HEK293 (cell line): ENCODE measurements at regions not wholly inside any gene's neighbourhood (a gene's known extent, or its start where the extent isn't known, plus 50 kb on each side); places are given as distances from the start of the nearest gene placed in this dataset.

Experiments
- CTCF ChIA-PET: fragments of 350-600 bp; formaldehyde crosslinking; extraction: SDS; loops from one replicate; lab custom pipeline; 2021; ENCODE audit warnings: antibody characterized with exemption; lab: Yijun Ruan, JAX
- POLR2A ChIA-PET: fragments of 300-600 bp; formaldehyde crosslinking; extraction: SDS; loops from one replicate; lab custom pipeline; 2020; ENCODE audit warnings: antibody characterized with exemption, inconsistent platforms; lab: Yijun Ruan, JAX
- H3K27ac ChIP-seq: fragments of 200-500 bp; sonication (Bioruptor generic); 2 replicates; pipeline ENCODE4 v1.5.1; 2014; ENCODE audit warnings: low read depth, low read length, control low read depth, inconsistent platforms; ENCODE audit errors: extremely low read depth
- H3K36me3 ChIP-seq, 2 experiments: fragments of 200-500 bp in 1 of 2; sonication (Bioruptor generic) in 1 of 2; 1 replicate in 1 of 2; 2 replicates in 1 of 2; pipeline ENCODE4 v1.5.1; 2014 to 2017; ENCODE audit warnings: inconsistent platforms in 2 of 2, low read length in 2 of 2; ENCODE audit not compliant: control insufficient read depth in 2 of 2, insufficient read depth in 1 of 2
- H3K4me1 ChIP-seq: fragments of 200-500 bp; sonication (Bioruptor generic); 2 replicates; pipeline ENCODE4 v1.5.1; 2014; ENCODE audit warnings: mild to moderate bottlenecking, low read length, inconsistent platforms; ENCODE audit not compliant: control insufficient read depth, insufficient read depth
- H3K4me3 ChIP-seq: 2 replicates; pipeline ENCODE4 v1.5.1; 2011; ENCODE audit warnings: low read depth, mild to moderate bottlenecking, control low read depth, low read length, moderate library complexity
- H3K9me3 ChIP-seq: fragments of 200-500 bp; sonication (Bioruptor generic); 2 replicates; pipeline ENCODE4 v1.5.1; 2014; ENCODE audit warnings: low read depth, low read length, inconsistent platforms; ENCODE audit not compliant: control insufficient read depth, insufficient read depth
- ATF2 ChIP-seq: fragments of 450-650 bp; formaldehyde crosslinking; IDR thresholded peaks from 2 replicates; pipeline ENCODE4 v1.5.1; 2016; ENCODE audit warnings: missing biosample characterization, missing genetic modification characterization, low read depth
- KLF9 ChIP-seq: fragments of 450-650 bp; formaldehyde crosslinking; IDR thresholded peaks from 2 replicates; pipeline ENCODE4 v1.5.1; 2016; ENCODE audit warnings: missing biosample characterization, missing genetic modification characterization, low read depth
- PATZ1 ChIP-seq: fragments of 450-650 bp; formaldehyde crosslinking; IDR thresholded peaks from 2 replicates; pipeline ENCODE4 v1.5.1; 2016; ENCODE audit warnings: missing biosample characterization, missing genetic modification characterization
- ZNF175 ChIP-seq: fragments of 450-650 bp; formaldehyde crosslinking; IDR thresholded peaks from 2 replicates; pipeline ENCODE4 v1.5.1; 2016; ENCODE audit warnings: missing biosample characterization, missing genetic modification characterization
- ZNF2 ChIP-seq: fragments of 450-650 bp; formaldehyde crosslinking; IDR thresholded peaks from 2 replicates; pipeline ENCODE4 v1.5.1; 2016; ENCODE audit warnings: missing biosample characterization, missing genetic modification characterization
- ZNF24 ChIP-seq: fragments of 450-650 bp; formaldehyde crosslinking; IDR thresholded peaks from 2 replicates; pipeline ENCODE4 v1.5.1; 2016; ENCODE audit warnings: missing biosample characterization, missing genetic modification characterization
- ZNF248 ChIP-seq: fragments of 450-650 bp; formaldehyde crosslinking; IDR thresholded peaks from 2 replicates; pipeline ENCODE4 v1.5.1; 2017; ENCODE audit warnings: missing biosample characterization, missing genetic modification characterization
- ZNF571 ChIP-seq: fragments of 450-650 bp; formaldehyde crosslinking; IDR thresholded peaks from 2 replicates; pipeline ENCODE4 v1.5.0; 2017; ENCODE audit warnings: missing biosample characterization, missing genetic modification characterization
- ZNF791 ChIP-seq: fragments of 450-650 bp; formaldehyde crosslinking; IDR thresholded peaks from 2 replicates; pipeline ENCODE4 v1.5.1; 2016; ENCODE audit warnings: missing biosample characterization, missing genetic modification characterization
- TF ChIP-seq, protein P1 (sequence below): fragments of 450-650 bp; formaldehyde crosslinking; IDR thresholded peaks from 2 replicates; pipeline ENCODE4 v1.5.1; 2016; ENCODE audit warnings: missing biosample characterization, missing genetic modification characterization
- TF ChIP-seq, protein P2 (sequence below): fragments of 450-650 bp; formaldehyde crosslinking; IDR thresholded peaks from 2 replicates; pipeline ENCODE4 v1.5.1; 2016; ENCODE audit warnings: missing biosample characterization, missing genetic modification characterization
- TF ChIP-seq, protein P3 (sequence below): fragments of 450-650 bp; formaldehyde crosslinking; IDR thresholded peaks from 2 replicates; pipeline ENCODE4 v1.5.1; 2016; ENCODE audit warnings: missing biosample characterization, missing genetic modification characterization

GRCh38 chrX:94600077-94600476 lies 926.1 kb downstream of the FAM133A start (continued):
- TF ChIP-seq ATF2 (tag by site-specific recombination): no peak
- TF ChIP-seq, protein P1, sequence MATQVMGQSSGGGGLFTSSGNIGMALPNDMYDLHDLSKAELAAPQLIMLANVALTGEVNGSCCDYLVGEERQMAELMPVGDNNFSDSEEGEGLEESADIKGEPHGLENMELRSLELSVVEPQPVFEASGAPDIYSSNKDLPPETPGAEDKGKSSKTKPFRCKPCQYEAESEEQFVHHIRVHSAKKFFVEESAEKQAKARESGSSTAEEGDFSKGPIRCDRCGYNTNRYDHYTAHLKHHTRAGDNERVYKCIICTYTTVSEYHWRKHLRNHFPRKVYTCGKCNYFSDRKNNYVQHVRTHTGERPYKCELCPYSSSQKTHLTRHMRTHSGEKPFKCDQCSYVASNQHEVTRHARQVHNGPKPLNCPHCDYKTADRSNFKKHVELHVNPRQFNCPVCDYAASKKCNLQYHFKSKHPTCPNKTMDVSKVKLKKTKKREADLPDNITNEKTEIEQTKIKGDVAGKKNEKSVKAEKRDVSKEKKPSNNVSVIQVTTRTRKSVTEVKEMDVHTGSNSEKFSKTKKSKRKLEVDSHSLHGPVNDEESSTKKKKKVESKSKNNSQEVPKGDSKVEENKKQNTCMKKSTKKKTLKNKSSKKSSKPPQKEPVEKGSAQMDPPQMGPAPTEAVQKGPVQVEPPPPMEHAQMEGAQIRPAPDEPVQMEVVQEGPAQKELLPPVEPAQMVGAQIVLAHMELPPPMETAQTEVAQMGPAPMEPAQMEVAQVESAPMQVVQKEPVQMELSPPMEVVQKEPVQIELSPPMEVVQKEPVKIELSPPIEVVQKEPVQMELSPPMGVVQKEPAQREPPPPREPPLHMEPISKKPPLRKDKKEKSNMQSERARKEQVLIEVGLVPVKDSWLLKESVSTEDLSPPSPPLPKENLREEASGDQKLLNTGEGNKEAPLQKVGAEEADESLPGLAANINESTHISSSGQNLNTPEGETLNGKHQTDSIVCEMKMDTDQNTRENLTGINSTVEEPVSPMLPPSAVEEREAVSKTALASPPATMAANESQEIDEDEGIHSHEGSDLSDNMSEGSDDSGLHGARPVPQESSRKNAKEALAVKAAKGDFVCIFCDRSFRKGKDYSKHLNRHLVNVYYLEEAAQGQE: no peak
- TF ChIP-seq ZNF24 (tag by site-specific recombination): no peak
- no peak for TF ChIP-seq ZNF571

GRCh38 chrX:94612140-94612539 lies 938.1 kb downstream of the FAM133A start:
- no peaks in the 10 kb centered on the region for H3K4me1 ChIP-seq
- H3K9me3 ChIP-seq: peaks cover 3% of the 10 kb centered on the region
- H3K4me3 ChIP-seq: no peak overlapping the region
- no peak overlapping the region for H3K27ac ChIP-seq
- TF ChIP-seq ZNF2 (tag by site-specific recombination) (no peak), PATZ1 (tag by site-specific recombination) (no peak), KLF9 (no peak), ZNF175 (no peak), ATF2 (tag by site-specific recombination) (peak; percentile 81)
- TF ChIP-seq, protein P2, sequence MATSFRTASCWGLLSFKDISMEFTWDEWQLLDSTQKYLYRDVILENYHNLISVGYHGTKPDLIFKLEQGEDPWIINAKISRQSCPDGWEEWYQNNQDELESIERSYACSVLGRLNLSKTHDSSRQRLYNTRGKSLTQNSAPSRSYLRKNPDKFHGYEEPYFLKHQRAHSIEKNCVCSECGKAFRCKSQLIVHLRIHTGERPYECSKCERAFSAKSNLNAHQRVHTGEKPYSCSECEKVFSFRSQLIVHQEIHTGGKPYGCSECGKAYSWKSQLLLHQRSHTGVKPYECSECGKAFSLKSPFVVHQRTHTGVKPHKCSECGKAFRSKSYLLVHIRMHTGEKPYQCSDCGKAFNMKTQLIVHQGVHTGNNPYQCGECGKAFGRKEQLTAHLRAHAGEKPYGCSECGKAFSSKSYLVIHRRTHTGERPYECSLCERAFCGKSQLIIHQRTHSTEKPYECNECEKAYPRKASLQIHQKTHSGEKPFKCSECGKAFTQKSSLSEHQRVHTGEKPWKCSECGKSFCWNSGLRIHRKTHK: no peak
- TF ChIP-seq, all 188 proteins: peak for 1
- ChIA-PET POLR2A (no interaction called here), CTCF (no interaction called here)
- H3K36me3 ChIP-seq: no peaks in the 10 kb centered on the region

DNA sequence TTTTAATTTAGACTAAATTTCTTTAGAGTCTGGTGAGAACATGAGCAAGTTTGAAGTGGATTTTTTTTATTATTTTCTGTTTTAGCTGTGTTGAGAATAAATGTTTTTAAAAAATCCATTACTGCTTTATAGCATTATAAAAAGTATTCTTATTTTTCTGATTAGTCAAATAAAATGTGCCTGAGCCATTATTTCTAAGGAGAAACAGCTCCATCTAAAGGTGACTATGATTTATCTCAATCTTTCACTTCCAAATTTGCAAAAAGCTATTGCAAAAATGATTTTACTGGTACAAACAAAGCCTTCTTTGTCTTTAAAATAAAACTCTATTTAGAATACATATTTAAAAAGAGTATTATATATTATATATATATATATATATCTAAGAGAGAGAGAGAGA lies 959.2 kb downstream of the FAM133A start:
- H3K36me3 ChIP-seq: no peaks in the 10 kb centered on the region
- H3K9me3 ChIP-seq: peaks cover 3% of the 10 kb centered on the region
- ChIA-PET POLR2A (no interaction called here), CTCF (interaction anchor here (1.4 kb wide), 1 partner anchor 9 kb away, joined by 3 read pairs; no protein-coding TSS in a partner anchor)
- no peak for TF ChIP-seq ZNF248 (tag by site-specific recombination)
- TF ChIP-seq ZNF791 (tag by site-specific recombination): no peak
- TF ChIP-seq, protein P3, sequence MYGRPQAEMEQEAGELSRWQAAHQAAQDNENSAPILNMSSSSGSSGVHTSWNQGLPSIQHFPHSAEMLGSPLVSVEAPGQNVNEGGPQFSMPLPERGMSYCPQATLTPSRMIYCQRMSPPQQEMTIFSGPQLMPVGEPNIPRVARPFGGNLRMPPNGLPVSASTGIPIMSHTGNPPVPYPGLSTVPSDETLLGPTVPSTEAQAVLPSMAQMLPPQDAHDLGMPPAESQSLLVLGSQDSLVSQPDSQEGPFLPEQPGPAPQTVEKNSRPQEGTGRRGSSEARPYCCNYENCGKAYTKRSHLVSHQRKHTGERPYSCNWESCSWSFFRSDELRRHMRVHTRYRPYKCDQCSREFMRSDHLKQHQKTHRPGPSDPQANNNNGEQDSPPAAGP (tag by site-specific recombination): no peak
- H3K27ac ChIP-seq: no peak overlapping the region
- no peak overlapping the region for H3K4me3 ChIP-seq
- no peaks in the 10 kb centered on the region for H3K4me1 ChIP-seq
